ENCODE measurements at regions not wholly inside any gene's neighbourhood (a gene's known extent, or its start where the extent isn't known, plus 50 kb on each side); places are given as distances from the start of the nearest gene placed in this dataset.

DNA sequence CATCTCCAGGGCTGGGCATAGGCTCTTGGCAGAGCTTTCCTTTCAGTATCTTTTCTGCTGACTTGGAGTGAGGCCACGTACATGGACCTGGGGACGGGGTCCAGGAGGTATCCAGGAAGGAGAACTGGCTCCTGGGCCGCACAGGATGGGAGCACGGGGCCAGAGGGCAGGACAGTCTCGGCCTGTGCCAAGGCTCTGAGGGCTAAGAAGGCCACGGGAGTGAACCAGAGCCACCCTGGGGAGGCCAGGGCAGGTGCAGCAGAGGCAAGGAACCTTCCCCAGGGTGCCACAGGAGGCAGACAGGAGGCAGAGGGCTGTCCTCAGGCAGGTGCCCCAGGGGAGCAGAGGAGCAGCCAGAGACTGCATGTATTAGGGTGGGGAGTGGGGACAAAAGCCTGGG, 50.3 kb downstream of the PLXNA1 start:
- in situ Hi-C loops (cut with MboI; ENCODE audit: low pct_unique_long_range_greater_than_20kb, low sequenced_read_pairs, unreplicated experiment), result no loop called here
- no peak for DNase-seq (ENCODE audit: low spot score)
- TF ChIP-seq, protein P1, sequence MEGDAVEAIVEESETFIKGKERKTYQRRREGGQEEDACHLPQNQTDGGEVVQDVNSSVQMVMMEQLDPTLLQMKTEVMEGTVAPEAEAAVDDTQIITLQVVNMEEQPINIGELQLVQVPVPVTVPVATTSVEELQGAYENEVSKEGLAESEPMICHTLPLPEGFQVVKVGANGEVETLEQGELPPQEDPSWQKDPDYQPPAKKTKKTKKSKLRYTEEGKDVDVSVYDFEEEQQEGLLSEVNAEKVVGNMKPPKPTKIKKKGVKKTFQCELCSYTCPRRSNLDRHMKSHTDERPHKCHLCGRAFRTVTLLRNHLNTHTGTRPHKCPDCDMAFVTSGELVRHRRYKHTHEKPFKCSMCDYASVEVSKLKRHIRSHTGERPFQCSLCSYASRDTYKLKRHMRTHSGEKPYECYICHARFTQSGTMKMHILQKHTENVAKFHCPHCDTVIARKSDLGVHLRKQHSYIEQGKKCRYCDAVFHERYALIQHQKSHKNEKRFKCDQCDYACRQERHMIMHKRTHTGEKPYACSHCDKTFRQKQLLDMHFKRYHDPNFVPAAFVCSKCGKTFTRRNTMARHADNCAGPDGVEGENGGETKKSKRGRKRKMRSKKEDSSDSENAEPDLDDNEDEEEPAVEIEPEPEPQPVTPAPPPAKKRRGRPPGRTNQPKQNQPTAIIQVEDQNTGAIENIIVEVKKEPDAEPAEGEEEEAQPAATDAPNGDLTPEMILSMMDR (IDR thresholded peaks at IDR 0.05; ENCODE audit: extremely low read depth, insufficient read depth, missing control alignments), result no peak

DNA sequence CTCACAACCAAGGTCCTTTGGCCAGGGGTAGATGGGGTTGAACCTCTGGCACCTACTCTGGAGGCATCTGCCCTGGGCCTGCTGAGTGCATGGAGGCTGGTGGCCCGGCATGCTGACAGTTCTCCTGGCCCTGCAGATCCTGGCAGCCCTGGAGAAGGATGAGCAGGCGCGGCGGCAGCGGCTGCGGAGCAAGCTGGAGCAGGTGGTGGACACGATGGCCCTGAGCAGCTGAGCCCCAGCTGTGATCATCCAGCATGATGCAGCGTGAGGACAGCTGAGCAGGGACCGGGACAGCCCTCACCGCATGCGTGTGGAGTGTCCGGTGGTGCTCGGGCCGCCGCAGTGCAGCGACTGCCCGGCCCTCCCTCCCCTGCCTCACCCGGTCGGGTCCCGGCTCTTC, 50.9 kb downstream of the PLXNA1 start:
- in situ Hi-C loops (cut with MboI; ENCODE audit: low pct_unique_long_range_greater_than_20kb, low sequenced_read_pairs, unreplicated experiment), result no loop called here
- TF ChIP-seq, protein P1 (IDR thresholded peaks at IDR 0.05; ENCODE audit: extremely low read depth, insufficient read depth, missing control alignments), result no peak
- no peak for DNase-seq (ENCODE audit: low spot score)

DNA sequence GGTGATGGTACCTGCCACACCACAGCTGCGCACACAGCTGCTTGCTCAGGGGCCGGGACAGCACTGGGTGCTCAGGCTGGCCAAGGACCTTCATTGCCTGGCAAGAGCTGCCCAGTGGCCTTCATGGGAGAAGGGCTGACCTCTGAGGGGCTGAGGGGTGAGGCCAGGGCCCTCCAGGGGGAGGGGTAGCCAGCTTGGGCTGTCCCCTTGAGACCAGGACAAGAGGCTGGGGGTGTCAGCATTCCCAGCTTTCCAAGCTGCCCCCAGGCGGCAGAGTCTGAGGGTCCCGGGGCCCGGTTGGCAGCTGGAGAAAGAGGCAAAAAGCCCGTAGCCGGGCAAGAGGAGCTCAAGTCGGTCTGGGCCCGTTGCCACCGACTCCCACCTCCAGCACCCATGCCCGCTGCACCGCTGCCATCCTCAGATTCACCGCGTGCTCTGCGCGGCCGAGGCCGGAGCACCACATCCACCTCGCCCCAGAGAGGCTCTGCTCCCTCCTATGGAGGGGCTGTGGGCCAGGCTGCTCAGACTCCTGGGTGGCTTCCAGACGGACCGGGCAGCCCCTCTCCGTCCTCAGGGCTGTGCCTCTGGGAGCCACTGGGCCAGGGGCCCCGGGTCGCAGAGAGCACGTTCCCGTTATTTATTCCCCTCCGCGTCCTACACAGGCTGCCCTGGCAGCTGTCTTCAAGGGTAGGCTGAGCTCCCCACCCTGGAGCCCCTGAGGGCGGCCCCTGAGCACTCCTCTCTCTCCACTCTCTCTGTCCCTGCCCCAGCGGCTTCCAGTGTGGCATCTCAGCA, 51.5 kb downstream of the PLXNA1 start:
- no peak for DNase-seq (ENCODE audit: low spot score)
- TF ChIP-seq, protein P1 (IDR thresholded peaks at IDR 0.05; ENCODE audit: extremely low read depth, insufficient read depth, missing control alignments), result no peak
- in situ Hi-C loops (cut with MboI; ENCODE audit: low pct_unique_long_range_greater_than_20kb, low sequenced_read_pairs, unreplicated experiment), result no loop called here

DNA sequence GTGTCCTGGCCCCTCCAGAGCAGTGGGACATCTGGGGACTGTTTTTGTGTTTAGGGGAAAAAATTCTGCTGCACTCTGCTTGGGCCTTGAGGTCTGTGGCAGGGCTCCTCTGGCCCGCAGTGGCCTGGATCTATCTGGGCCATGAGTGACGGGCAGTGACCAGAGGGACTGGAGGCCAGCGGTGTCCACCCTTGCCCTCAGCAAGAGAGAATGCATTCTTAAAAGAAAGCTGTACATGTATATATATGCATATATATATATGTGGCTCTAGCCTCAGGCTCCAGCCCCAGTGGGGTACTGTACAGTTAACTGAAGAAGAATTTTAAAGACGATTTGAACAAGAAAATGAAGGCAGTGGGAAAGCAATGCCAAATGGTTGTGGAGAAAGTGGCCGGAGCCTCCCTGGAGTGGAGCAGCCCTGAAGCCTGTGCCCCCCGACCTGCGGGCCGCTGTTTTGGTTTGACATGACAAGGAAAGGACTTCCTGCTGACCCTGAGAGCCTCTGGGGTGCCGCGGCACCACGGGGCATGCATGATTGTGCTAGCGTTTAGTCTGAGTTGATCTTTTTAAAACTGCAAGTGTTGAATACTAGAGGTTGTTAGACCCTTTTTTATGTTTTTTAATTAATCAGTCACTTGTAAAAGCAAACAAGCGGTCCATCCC, 52.2 kb downstream of the PLXNA1 start:
- DNase-seq (ENCODE audit: low spot score), result no peak
- TF ChIP-seq, protein P1 (IDR thresholded peaks at IDR 0.05; ENCODE audit: extremely low read depth, insufficient read depth, missing control alignments), result no peak
- in situ Hi-C loops (cut with MboI; ENCODE audit: low pct_unique_long_range_greater_than_20kb, low sequenced_read_pairs, unreplicated experiment), result no loop called here

DNA sequence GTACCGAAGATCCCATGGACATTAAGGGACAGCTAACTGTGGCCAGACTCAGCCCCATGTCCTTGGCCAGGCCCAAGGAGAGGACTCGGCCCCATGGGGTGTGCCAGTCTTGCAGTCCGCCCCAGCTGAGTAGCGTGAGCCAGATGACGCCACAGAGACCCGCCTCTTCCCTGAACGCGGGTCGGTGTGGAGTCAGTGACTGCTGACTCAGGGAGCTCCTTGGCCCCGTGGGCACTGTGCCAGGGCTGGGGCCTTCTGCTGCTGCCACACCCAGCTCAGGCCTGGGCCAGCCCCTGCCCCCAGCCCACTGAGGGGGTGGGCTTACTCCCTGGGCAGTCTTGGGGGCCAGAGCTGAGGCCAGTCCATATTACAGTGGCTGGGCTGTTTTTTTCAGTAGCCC, 52.8 kb downstream of the PLXNA1 start:
- in situ Hi-C loops (cut with MboI; ENCODE audit: low pct_unique_long_range_greater_than_20kb, low sequenced_read_pairs, unreplicated experiment), result no loop called here
- TF ChIP-seq, protein P1 (IDR thresholded peaks at IDR 0.05; ENCODE audit: extremely low read depth, insufficient read depth, missing control alignments), result no peak
- DNase-seq (ENCODE audit: low spot score), result no peak

DNA sequence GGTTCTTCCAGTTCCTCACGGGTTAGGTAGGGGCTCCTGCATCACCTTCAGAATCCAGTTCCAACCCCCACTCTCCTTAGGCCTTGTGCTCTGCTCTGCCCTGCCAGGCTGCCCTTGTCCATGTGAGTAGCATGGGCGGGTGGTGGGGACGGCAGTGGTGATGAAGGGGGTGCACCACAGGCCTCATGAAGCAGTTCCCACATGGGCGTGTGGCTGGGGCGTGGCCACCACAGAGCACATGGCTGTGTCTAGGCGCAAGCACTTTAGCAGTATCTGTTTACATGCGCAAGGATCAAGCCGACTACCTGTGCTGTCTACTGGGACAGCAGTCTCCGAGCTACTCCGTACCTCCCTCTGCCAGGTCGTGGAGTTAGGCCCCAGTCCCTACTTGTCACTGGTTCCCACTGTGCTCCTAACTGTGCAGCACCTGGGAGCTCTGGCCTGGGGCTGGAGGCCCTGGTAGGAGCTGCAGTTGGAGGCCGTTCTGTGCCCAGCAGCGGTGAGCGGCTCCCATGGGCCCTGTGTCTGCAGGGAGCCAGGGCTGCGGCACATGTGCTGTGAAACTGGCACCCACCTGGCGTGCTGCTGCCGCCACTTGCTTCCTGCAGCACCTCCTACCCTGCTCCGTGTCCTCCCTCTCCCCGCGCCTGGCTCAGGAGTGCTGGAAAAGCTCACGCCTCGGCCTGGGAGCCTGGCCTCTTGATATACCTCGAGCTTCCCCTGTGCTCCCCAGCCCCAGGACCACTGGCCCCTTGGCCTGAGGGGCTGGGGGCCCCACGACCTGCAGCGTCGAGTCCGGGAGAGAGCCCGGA, 53.5 kb downstream of the PLXNA1 start:
- in situ Hi-C loops (cut with MboI; ENCODE audit: low pct_unique_long_range_greater_than_20kb, low sequenced_read_pairs, unreplicated experiment), result no loop called here
- DNase-seq (ENCODE audit: low spot score), result no peak
- TF ChIP-seq, protein P1 (IDR thresholded peaks at IDR 0.05; ENCODE audit: extremely low read depth, insufficient read depth, missing control alignments), result no peak

All from GM13977 (cell line).